Posterior cingulate gyrus (tissue), 11 donors: ENCODE measurements at regions not wholly inside any gene's neighbourhood (a gene's known extent, or its start where the extent isn't known, plus 50 kb on each side); places are given as distances from the start of the nearest gene placed in this dataset.
"Not testable (repeated sequence)": the region's sequence is repeated elsewhere in the genome, so short reads cannot be mapped to it uniquely, and the experiment has no call there.

Source experiments
- DNase-seq, 10 donors: peaks; one replicate each; pipeline versions ENCODE4 v3.0.0 to v3.0.0-alpha.2; 2020 to 2021; ENCODE audit warnings: mixed read lengths in 3 of 10
- intact Hi-C: fragments of 100-400 bp; cut with DNase I; formaldehyde crosslinking; loops from one replicate; pipeline ENCODE4 v1.15.1; 2023

GRCh38 chr13:73825143-73825542 is 309.1 kb downstream of the KLF12 start:
- no peak for DNase-seq
- intact Hi-C loops: no loop called here

GRCh38 chr13:73822668-73823592 is 311.3 kb downstream of the KLF12 start:
- intact Hi-C loops: no loop called here
- DNase-seq: no peak

- no peak for DNase-seq
- intact Hi-C loops: no loop called here
Measured at GRCh38 chr13:73820688-73821087, 313.5 kb downstream of the KLF12 start.

- DNase-seq: no peak
- intact Hi-C loops: no loop called here
Measured at GRCh38 chr13:73820285-73820684, 313.9 kb downstream of the KLF12 start.

- intact Hi-C loops: no loop called here
- no peak for DNase-seq
Measured at GRCh38 chr13:73819711-73820110, 314.5 kb downstream of the KLF12 start.

- intact Hi-C loops: no loop called here
Measured at GRCh38 chr13:73816702-73817101, 317.5 kb downstream of the KLF12 start.

GRCh38 chr13:73815796-73816195 is 318.4 kb downstream of the KLF12 start:
- intact Hi-C loops: no loop called here
- no peak for DNase-seq

More at GRCh38 chr13:73816702-73817101, 317.5 kb downstream of the KLF12 start:
- DNase-seq: no peak

- DNase-seq: no peak
- intact Hi-C loops: no loop called here
Measured at GRCh38 chr13:73810647-73811046, 323.6 kb downstream of the KLF12 start.

GRCh38 chr13:73809561-73809960 is 324.6 kb downstream of the KLF12 start:
- intact Hi-C loops: no loop called here

GRCh38 chr13:73808318-73808717 is 325.9 kb downstream of the KLF12 start:
- intact Hi-C loops: no loop called here
- DNase-seq: no peak

More at GRCh38 chr13:73809561-73809960, 324.6 kb downstream of the KLF12 start:
- no peak for DNase-seq

- intact Hi-C loops: not testable (repeated sequence)
Measured at GRCh38 chr13:73805326-73805958, 328.8 kb downstream of the KLF12 start.

GRCh38 chr13:73803997-73804396 is 330.2 kb downstream of the KLF12 start:
- DNase-seq: no peak
- intact Hi-C loops: no loop called here

More at GRCh38 chr13:73805326-73805958, 328.8 kb downstream of the KLF12 start:
- DNase-seq: not testable (repeated sequence)

GRCh38 chr13:73800011-73800410 is 334.2 kb downstream of the KLF12 start:
- DNase-seq: no peak
- intact Hi-C loops: no loop called here

- DNase-seq: no peak
- intact Hi-C loops: no loop called here
Measured at GRCh38 chr13:73794755-73795154, 339.4 kb downstream of the KLF12 start.

GRCh38 chr13:73793361-73793760 is 340.8 kb downstream of the KLF12 start:
- no peak for DNase-seq
- intact Hi-C loops: no loop called here

GRCh38 chr13:73792796-73793195 is 341.4 kb downstream of the KLF12 start:
- intact Hi-C loops: no loop called here
- no peak for DNase-seq

GRCh38 chr13:73782450-73783449 is 351.5 kb downstream of the KLF12 start:
- intact Hi-C loops: no loop called here
- no peak for DNase-seq

GRCh38 chr13:73781384-73781783 is 352.8 kb downstream of the KLF12 start:
- DNase-seq: no peak
- intact Hi-C loops: no loop called here

- intact Hi-C loops: no loop called here
- DNase-seq: no peak
Measured at GRCh38 chr13:73779881-73780280, 354.3 kb downstream of the KLF12 start.

GRCh38 chr13:73778242-73778864 is 355.9 kb downstream of the KLF12 start:
- DNase-seq: peak in 1 of 10 donors; percentile 69

More at GRCh38 chr13:73778242-73778864, 355.9 kb downstream of the KLF12 start:
- intact Hi-C loops: no loop called here
